ENCODE measurements at regions not wholly inside any gene's neighbourhood (a gene's known extent, or its start where the extent isn't known, plus 50 kb on each side); places are given as distances from the start of the nearest gene placed in this dataset.

- in situ Hi-C loops (cut with HindIII; ENCODE audit: low pct_ligation_motif_present, low pct_unique_long_range_greater_than_20kb, low sequenced_read_pairs), result no loop called here
- no peak for DNase-seq
Observed at GRCh38 chr1:81432654-81433109, 368.1 kb upstream of the ADGRL2 start.

- in situ Hi-C loops (cut with HindIII; ENCODE audit: low pct_ligation_motif_present, low pct_unique_long_range_greater_than_20kb, low sequenced_read_pairs), result no loop called here
- no peak for DNase-seq
Observed at GRCh38 chr1:81432059-81432458, 368.7 kb upstream of the ADGRL2 start.

GRCh38 chr1:81431624-81432000 lies 369.1 kb upstream of the ADGRL2 start:
- in situ Hi-C loops (cut with HindIII; ENCODE audit: low pct_ligation_motif_present, low pct_unique_long_range_greater_than_20kb, low sequenced_read_pairs), result no loop called here
- no peak for DNase-seq

GRCh38 chr1:81430955-81431623 lies 369.6 kb upstream of the ADGRL2 start:
- DNase-seq, result no peak
- in situ Hi-C loops (cut with HindIII; ENCODE audit: low pct_ligation_motif_present, low pct_unique_long_range_greater_than_20kb, low sequenced_read_pairs), result no loop called here

- no peak for DNase-seq
- in situ Hi-C loops (cut with HindIII; ENCODE audit: low pct_ligation_motif_present, low pct_unique_long_range_greater_than_20kb, low sequenced_read_pairs), result no loop called here
Observed at GRCh38 chr1:81430236-81430938, 370.3 kb upstream of the ADGRL2 start.

DNA sequence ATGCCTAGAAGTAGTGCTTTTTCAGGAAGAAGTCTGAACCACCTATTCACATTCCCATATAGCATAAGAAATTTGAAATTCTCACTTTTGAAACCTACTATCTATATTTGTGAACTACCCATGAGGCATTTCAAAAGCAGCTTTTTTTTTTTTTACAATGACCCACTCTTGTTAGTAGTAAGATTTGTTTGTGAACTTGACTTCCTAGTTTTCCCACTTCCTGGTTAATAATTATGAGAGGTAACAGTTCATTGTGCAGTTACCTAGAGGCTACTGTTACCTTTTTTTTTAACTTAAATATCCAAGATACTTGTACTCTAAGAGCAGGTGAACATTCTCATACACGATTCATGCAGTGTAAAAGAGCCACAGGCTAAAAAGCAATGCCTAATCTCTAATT lies 371.7 kb upstream of the ADGRL2 start:
- no peak for DNase-seq
- in situ Hi-C loops (cut with HindIII; ENCODE audit: low pct_ligation_motif_present, low pct_unique_long_range_greater_than_20kb, low sequenced_read_pairs), result no loop called here

- in situ Hi-C loops (cut with HindIII; ENCODE audit: low pct_ligation_motif_present, low pct_unique_long_range_greater_than_20kb, low sequenced_read_pairs), result no loop called here
- no peak for DNase-seq
Observed at GRCh38 chr1:81424816-81425215, 375.9 kb upstream of the ADGRL2 start.

DNA sequence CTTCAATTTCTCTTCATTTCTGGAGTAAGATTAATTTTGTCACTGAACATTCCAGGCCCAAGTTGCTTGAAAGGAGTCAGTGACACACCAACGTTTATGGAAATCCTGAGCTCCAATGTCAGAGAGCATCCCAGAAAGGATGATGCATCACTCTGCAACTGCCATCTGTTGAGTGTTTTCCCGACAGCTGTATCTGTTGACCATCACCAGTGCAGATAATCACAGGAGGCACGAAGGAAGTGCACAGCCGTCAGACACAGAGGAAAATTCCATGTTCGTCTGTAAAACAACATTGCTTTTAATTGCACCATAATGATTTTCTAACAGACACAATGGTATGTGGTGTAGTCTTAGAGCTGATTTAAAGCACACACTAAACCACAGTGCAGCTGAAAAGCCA lies 376.7 kb upstream of the ADGRL2 start:
- DNase-seq, result no peak
- in situ Hi-C loops (cut with HindIII; ENCODE audit: low pct_ligation_motif_present, low pct_unique_long_range_greater_than_20kb, low sequenced_read_pairs), result no loop called here

- DNase-seq, result no peak
- in situ Hi-C loops (cut with HindIII; ENCODE audit: low pct_ligation_motif_present, low pct_unique_long_range_greater_than_20kb, low sequenced_read_pairs), result no loop called here
Observed at GRCh38 chr1:81420760-81421159, 380.0 kb upstream of the ADGRL2 start.

DNA sequence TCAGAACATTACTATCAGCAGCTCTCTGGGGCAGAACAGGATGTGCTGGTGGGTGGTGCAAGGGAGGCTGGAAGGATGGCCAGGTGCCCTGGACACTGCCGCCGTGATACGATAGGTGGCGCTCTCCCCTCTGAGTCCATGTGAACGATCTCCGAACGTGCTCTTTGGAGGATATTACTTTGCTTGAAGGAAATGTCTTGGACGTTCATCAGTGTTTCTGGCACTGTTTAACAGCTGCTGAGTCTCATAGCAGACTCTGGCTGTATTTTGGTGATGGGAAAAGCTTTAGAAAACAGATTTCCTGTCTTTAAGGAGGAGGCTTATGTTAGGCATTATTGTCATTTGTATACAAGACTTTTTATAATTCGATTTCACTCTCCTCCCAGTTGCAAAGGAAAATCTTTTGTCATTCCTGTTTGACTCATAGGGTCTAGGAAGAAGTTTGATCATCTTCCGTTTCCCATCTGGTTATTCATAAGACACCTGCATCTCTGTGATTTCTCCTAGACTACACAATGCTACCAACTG lies 386.2 kb upstream of the ADGRL2 start:
- DNase-seq, result peak; percentile 11
- in situ Hi-C loops (cut with HindIII; ENCODE audit: low pct_ligation_motif_present, low pct_unique_long_range_greater_than_20kb, low sequenced_read_pairs), result no loop called here

DNA sequence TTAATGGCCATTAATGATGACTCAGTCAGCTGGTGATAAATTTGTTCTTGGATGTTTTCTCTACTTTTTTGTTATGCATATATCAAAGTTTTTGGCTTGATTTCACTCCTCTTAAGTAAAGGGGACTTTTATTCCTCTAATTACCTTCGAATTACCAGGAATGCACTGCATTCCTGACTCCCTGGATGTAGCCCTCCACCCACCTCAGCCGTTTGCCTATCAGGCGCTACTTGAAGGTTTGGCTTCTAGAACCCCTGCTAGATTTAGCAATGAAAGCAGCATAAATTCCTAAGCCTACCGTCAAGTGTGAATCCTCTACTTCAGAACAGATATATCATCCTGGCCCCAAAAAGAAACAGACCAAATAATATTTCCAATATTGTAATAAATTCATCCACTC lies 387.8 kb upstream of the ADGRL2 start:
- no peak for DNase-seq
- in situ Hi-C loops (cut with HindIII; ENCODE audit: low pct_ligation_motif_present, low pct_unique_long_range_greater_than_20kb, low sequenced_read_pairs), result no loop called here

GRCh38 chr1:81410941-81411340 lies 389.8 kb upstream of the ADGRL2 start:
- no peak for DNase-seq
- in situ Hi-C loops (cut with HindIII; ENCODE audit: low pct_ligation_motif_present, low pct_unique_long_range_greater_than_20kb, low sequenced_read_pairs), result no loop called here

DNA sequence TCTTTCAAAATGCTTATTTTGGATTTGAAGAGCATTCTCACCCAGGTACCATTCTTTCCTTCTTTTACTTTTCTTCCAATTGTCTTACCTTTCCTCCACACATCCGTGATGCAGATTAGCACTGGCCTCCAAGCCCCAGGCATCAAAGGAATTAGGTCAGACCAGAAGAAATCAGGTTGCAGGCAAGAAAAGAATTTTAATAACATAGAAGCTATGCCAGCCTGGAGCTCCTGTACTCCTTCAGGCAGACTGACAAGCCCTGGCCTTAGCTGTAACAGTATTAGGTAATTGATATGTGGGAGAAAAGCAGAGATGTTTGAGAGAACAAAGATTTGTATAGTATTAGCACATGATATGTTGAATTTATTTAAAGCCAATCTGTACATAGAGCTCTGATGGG lies 390.4 kb upstream of the ADGRL2 start:
- no peak for DNase-seq
- in situ Hi-C loops (cut with HindIII; ENCODE audit: low pct_ligation_motif_present, low pct_unique_long_range_greater_than_20kb, low sequenced_read_pairs), result no loop called here

GRCh38 chr1:81409780-81410274 lies 390.9 kb upstream of the ADGRL2 start:
- in situ Hi-C loops (cut with HindIII; ENCODE audit: low pct_ligation_motif_present, low pct_unique_long_range_greater_than_20kb, low sequenced_read_pairs), result no loop called here
- DNase-seq, result no peak

DNA sequence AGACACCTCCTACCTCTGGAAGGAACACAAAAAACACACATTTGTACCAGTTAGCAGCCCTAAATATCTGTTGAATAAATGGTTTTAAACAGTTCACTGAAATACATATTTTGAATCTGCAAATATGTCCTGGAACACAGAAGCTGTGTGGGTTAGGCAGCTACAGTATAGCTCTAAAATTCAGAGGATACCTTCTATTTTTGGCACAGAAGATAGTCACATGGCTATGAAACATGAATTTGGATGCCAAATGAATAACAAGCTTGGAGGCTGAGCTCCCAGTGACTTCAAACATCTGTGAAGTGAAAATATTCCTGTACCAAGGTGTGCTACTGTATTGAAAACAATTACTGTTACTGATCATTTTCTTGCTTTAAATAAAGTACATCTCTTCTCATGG lies 391.5 kb upstream of the ADGRL2 start:
- DNase-seq, result no peak
- in situ Hi-C loops (cut with HindIII; ENCODE audit: low pct_ligation_motif_present, low pct_unique_long_range_greater_than_20kb, low sequenced_read_pairs), result no loop called here

- no peak for DNase-seq
- in situ Hi-C loops (cut with HindIII; ENCODE audit: low pct_ligation_motif_present, low pct_unique_long_range_greater_than_20kb, low sequenced_read_pairs), result no loop called here
Observed at GRCh38 chr1:81408419-81408818, 392.3 kb upstream of the ADGRL2 start.

DNA sequence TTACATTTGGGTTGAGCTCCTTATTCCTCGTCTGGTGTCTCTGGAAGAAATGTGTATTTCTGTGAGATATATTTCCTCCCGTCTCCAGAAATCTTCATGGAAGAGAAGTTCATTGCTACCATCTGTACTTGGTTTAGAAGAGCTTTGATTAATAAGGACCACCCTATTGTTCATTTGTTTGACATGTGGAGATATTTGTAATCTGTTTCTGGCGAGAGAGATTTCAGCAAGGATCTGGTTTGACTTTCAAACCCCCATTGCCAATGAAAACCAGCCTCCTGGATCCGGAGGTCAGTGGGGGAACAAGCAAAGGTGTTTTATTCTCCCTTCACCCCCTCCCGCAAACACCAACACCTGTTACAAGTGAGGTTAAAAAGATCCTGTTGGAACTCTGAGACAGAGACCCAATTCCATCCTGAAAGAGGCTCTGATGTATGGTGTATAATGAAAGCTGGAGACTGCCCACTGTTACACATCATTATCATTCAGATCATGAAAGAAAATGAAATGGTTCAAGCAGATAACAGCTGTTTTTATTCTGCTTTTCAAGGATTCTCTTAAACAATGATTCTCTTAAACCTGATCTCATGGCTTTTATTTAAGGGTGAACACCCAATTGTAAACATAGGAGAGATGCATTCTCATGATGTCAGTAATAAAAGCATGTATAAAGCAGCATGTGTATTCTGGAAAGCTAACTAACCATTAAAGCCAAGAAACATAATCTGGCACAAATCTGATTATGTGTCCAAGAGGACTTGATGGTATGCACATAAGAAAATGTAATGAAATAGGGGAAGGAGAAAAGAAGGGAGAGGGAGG lies 393.5 kb upstream of the ADGRL2 start:
- DNase-seq, result no peak
- in situ Hi-C loops (cut with HindIII; ENCODE audit: low pct_ligation_motif_present, low pct_unique_long_range_greater_than_20kb, low sequenced_read_pairs), result no loop called here

DNA sequence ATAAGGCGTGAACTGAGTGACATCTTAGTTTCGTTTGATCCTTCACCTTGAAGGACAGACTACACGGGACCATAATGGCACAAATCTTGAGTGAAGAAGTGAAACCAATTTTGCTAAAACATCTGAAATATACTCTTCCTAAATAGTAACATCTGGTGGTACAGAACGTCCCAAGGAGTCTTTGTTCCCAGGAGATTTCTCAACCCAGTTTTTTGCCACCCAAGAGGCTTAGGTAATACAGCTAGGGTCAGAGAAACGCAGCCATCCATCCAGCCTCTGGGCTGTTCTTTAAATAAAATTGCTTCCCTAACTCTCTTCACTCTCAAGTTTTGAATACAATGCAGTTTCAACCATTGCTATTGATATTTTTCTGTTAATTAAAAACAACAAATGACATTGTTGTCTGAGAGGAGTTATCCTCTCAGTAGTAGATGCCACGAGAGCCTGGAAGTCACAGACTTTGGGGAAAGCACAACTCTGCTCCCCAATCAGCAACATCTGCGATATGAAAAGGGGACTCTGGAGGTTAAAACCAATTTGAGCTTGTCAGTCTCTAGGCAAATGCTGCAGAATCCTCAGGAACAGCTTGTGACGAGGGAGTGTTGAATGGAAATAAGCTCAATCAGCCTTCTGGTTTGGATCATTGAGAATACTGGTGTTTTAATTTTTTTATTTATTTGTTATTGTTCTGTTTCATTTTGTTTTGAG lies 394.3 kb upstream of the ADGRL2 start:
- DNase-seq, result no peak
- in situ Hi-C loops (cut with HindIII; ENCODE audit: low pct_ligation_motif_present, low pct_unique_long_range_greater_than_20kb, low sequenced_read_pairs), result no loop called here

- in situ Hi-C loops (cut with HindIII; ENCODE audit: low pct_ligation_motif_present, low pct_unique_long_range_greater_than_20kb, low sequenced_read_pairs), result no loop called here
- no peak for DNase-seq
Observed at GRCh38 chr1:81398041-81398440, 402.7 kb upstream of the ADGRL2 start.
